Mesendoderm (in vitro differentiated cells): ENCODE measurements at regions not wholly inside any gene's neighbourhood (a gene's known extent, or its start where the extent isn't known, plus 50 kb on each side); places are given as distances from the start of the nearest gene placed in this dataset.
A peak's percentile ranks its signal among the peaks of the same experiment; 100 is the strongest.

Experiments
- DNase-seq: peaks from one replicate; pipeline ENCODE4 v3.0.0; 2013
- H2AK5ac ChIP-seq: 2 replicates; pipeline ENCODE4 v1.6.1; 2013; ENCODE audit warnings: low read length, inconsistent platforms
- H2BK120ac ChIP-seq: 2 replicates; pipeline ENCODE4 v1.6.1; 2013; ENCODE audit warnings: low read depth, mild to moderate bottlenecking, low read length, moderate library complexity, mixed read lengths
- H2BK15ac ChIP-seq: replicated peaks from 2 replicates; pipeline ENCODE4 v1.6.1; 2013; ENCODE audit warnings: low read depth, mild to moderate bottlenecking, moderate library complexity
- H2BK5ac ChIP-seq: 2 replicates; pipeline ENCODE4 v1.6.1; 2013; ENCODE audit warnings: low read length, inconsistent platforms
- H3K18ac ChIP-seq: 2 replicates; pipeline ENCODE4 v1.6.1; 2013; ENCODE audit warnings: mild to moderate bottlenecking, low read length, mixed read lengths
- H3K23ac ChIP-seq: one replicate; pipeline ENCODE4 v1.6.1; 2013; ENCODE audit warnings: low read length
- H3K27ac ChIP-seq: 2 replicates; pipeline ENCODE4 v1.5.1; 2013; ENCODE audit warnings: low read depth, mild to moderate bottlenecking, inconsistent platforms, low read length, moderate library complexity
- H3K27me3 ChIP-seq: 2 replicates; pipeline ENCODE4 v1.6.1; 2013; ENCODE audit warnings: low read length, control low read depth, mild to moderate bottlenecking, inconsistent platforms; ENCODE audit not compliant: insufficient read depth, poor library complexity
- H3K36me3 ChIP-seq: 2 replicates; pipeline ENCODE4 v1.6.1; 2013; ENCODE audit warnings: low read length, inconsistent platforms; ENCODE audit not compliant: control insufficient read depth, insufficient read depth
- H3K4ac ChIP-seq: one replicate; pipeline ENCODE4 v1.6.1; 2013; ENCODE audit warnings: low read depth, mild to moderate bottlenecking, low read length, moderate library complexity
- H3K4me1 ChIP-seq: 2 replicates; pipeline ENCODE4 v1.6.1; 2013; ENCODE audit warnings: low read depth, low read length, inconsistent platforms; ENCODE audit not compliant: control insufficient read depth
- H3K4me2 ChIP-seq: 2 replicates; pipeline ENCODE4 v1.6.1; 2013; ENCODE audit warnings: low read length
- H3K4me3 ChIP-seq: 2 replicates; pipeline ENCODE4 v1.5.1; 2013; ENCODE audit warnings: mild to moderate bottlenecking, low read length
- H3K56ac ChIP-seq: one replicate; pipeline ENCODE4 v1.6.1; 2013; ENCODE audit warnings: low read length
- H3K79me1 ChIP-seq: 2 replicates; pipeline ENCODE4 v1.6.1; 2013; ENCODE audit warnings: low read length, inconsistent platforms
- H3K79me2 ChIP-seq: 2 replicates; pipeline ENCODE4 v1.6.1; 2013; ENCODE audit warnings: mild to moderate bottlenecking, low read length; ENCODE audit not compliant: control insufficient read depth, insufficient read depth
- H3K9ac ChIP-seq: 2 replicates; pipeline ENCODE4 v1.6.1; 2013; ENCODE audit warnings: low read length, inconsistent platforms
- H4K5ac ChIP-seq: one replicate; pipeline ENCODE4 v1.6.1; 2013; ENCODE audit warnings: low read length
- H4K8ac ChIP-seq: one replicate; pipeline ENCODE4 v1.6.1; 2013; ENCODE audit warnings: low read depth, mild to moderate bottlenecking, control low read depth, low read length, moderate library complexity
- WGBS: extraction: QIAGEN DNeasy Blood & Tissue Kit; methylation state at CpG from one replicate; pipeline ENCODE4 v1.1.7; 2013; ENCODE audit warnings: low lambda C conversion rate, missing lambda C conversion rate; ENCODE audit not compliant: insufficient coverage; ENCODE audit errors: extremely low coverage; 5-methylcytosine and 5-hydroxymethylcytosine counted together

- no peak overlapping the region for H3K4ac ChIP-seq
- H3K27me3 ChIP-seq, result no peaks in the 10 kb centered on the region
- no CpG with 5 or more reads among the region's 1 CpG for WGBS
- H3K79me1 ChIP-seq, result no peaks in the 10 kb centered on the region
- DNase-seq, result no peak
- H3K23ac ChIP-seq, result no peak overlapping the region
- no peaks in the 10 kb centered on the region for H3K4me1 ChIP-seq
- no peak overlapping the region for H4K5ac ChIP-seq
- H2BK120ac ChIP-seq, result no peak overlapping the region
- H3K4me2 ChIP-seq, result no peak overlapping the region
- H4K8ac ChIP-seq, result no peak overlapping the region
- no peak overlapping the region for H3K18ac ChIP-seq
- H3K79me2 ChIP-seq, result no peaks in the 10 kb centered on the region
- no peak overlapping the region for H2BK5ac ChIP-seq
- H2BK15ac ChIP-seq, result no peak overlapping the region
- no peak overlapping the region for H2AK5ac ChIP-seq
- no peaks in the 10 kb centered on the region for H3K36me3 ChIP-seq
- no peak overlapping the region for H3K4me3 ChIP-seq
- H3K9ac ChIP-seq, result no peak overlapping the region
- H3K56ac ChIP-seq, result no peak overlapping the region
- no peak overlapping the region for H3K27ac ChIP-seq
Observed at GRCh38 chr5:67496051-67496450, 299.5 kb upstream of the CD180 start.

- no peaks in the 10 kb centered on the region for H3K4me1 ChIP-seq
- no peaks in the 10 kb centered on the region for H3K27me3 ChIP-seq
- H3K79me1 ChIP-seq, result no peaks in the 10 kb centered on the region
Observed at GRCh38 chr5:67495072-67495471, 298.5 kb upstream of the CD180 start.

GRCh38 chr5:67494186-67494855 lies 297.7 kb upstream of the CD180 start:
- Histone ChIP-seq H3K27ac (no peak overlapping the region), H2AK5ac (no peak overlapping the region), H3K79me1 (no peaks in the 10 kb centered on the region), H3K18ac (no peak overlapping the region), H3K9ac (no peak overlapping the region), H3K79me2 (no peaks in the 10 kb centered on the region), H2BK15ac (no peak overlapping the region), H4K8ac (no peak overlapping the region), H2BK5ac (no peak overlapping the region), H3K4me3 (no peak overlapping the region), H3K4ac (no peak overlapping the region), H2BK120ac (no peak overlapping the region), H3K4me2 (no peak overlapping the region), H3K4me1 (no peaks in the 10 kb centered on the region), H3K23ac (no peak overlapping the region), H4K5ac (no peak overlapping the region), H3K27me3 (no peaks in the 10 kb centered on the region), H3K56ac (no peak overlapping the region), H3K36me3 (no peaks in the 10 kb centered on the region)
- no CpG with 5 or more reads among the region's 14 CpGs for WGBS
- no peak for DNase-seq

More at GRCh38 chr5:67495072-67495471, 298.5 kb upstream of the CD180 start:
- no peak for DNase-seq
- H2AK5ac ChIP-seq, result no peak overlapping the region
- no peak overlapping the region for H2BK5ac ChIP-seq
- H3K4me2 ChIP-seq, result no peak overlapping the region
- no peaks in the 10 kb centered on the region for H3K36me3 ChIP-seq
- no peak overlapping the region for H4K8ac ChIP-seq
- no peak overlapping the region for H2BK15ac ChIP-seq
- no peak overlapping the region for H4K5ac ChIP-seq
- no peak overlapping the region for H3K56ac ChIP-seq
- no peak overlapping the region for H2BK120ac ChIP-seq
- H3K9ac ChIP-seq, result no peak overlapping the region
- no CpG with 5 or more reads among the region's 3 CpGs for WGBS
- H3K4ac ChIP-seq, result no peak overlapping the region
- H3K27ac ChIP-seq, result no peak overlapping the region
- no peak overlapping the region for H3K18ac ChIP-seq
- no peaks in the 10 kb centered on the region for H3K79me2 ChIP-seq
- H3K23ac ChIP-seq, result no peak overlapping the region
- H3K4me3 ChIP-seq, result no peak overlapping the region

GRCh38 chr5:67493676-67494075 lies 297.1 kb upstream of the CD180 start:
- Histone ChIP-seq H4K8ac (no peak overlapping the region), H3K23ac (no peak overlapping the region), H3K27ac (no peak overlapping the region), H2BK120ac (no peak overlapping the region), H3K36me3 (no peaks in the 10 kb centered on the region), H2BK5ac (no peak overlapping the region), H2AK5ac (no peak overlapping the region), H4K5ac (no peak overlapping the region), H3K4me3 (no peak overlapping the region), H3K4me2 (no peak overlapping the region), H3K18ac (no peak overlapping the region), H3K79me1 (no peaks in the 10 kb centered on the region), H3K56ac (no peak overlapping the region), H3K27me3 (no peaks in the 10 kb centered on the region), H2BK15ac (no peak overlapping the region), H3K9ac (no peak overlapping the region), H3K4me1 (no peaks in the 10 kb centered on the region), H3K79me2 (no peaks in the 10 kb centered on the region), H3K4ac (no peak overlapping the region)
- WGBS, result no CpG with 5 or more reads among the region's 2 CpGs
- peak; percentile 79 for DNase-seq

- H2AK5ac ChIP-seq, result no peak overlapping the region
Observed at GRCh38 chr5:67490543-67491321, 294.1 kb upstream of the CD180 start.

More at GRCh38 chr5:67490543-67491321, 294.1 kb upstream of the CD180 start:
- Histone ChIP-seq H3K36me3 (no peaks in the 10 kb centered on the region), H4K8ac (no peak overlapping the region), H3K4me2 (no peak overlapping the region), H3K18ac (no peak overlapping the region), H3K4me1 (no peaks in the 10 kb centered on the region), H3K23ac (no peak overlapping the region), H2BK120ac (no peak overlapping the region), H3K27me3 (no peaks in the 10 kb centered on the region), H3K4ac (no peak overlapping the region), H2BK15ac (no peak overlapping the region), H3K79me2 (no peaks in the 10 kb centered on the region), H3K56ac (no peak overlapping the region), H3K27ac (no peak overlapping the region), H3K4me3 (no peak overlapping the region), H3K79me1 (no peaks in the 10 kb centered on the region), H3K9ac (no peak overlapping the region), H4K5ac (no peak overlapping the region), H2BK5ac (no peak overlapping the region)
- WGBS, result no CpG with 5 or more reads among the region's 8 CpGs
- no peak for DNase-seq
